ENCODE measurements at regions not wholly inside any gene's neighbourhood (a gene's known extent, or its start where the extent isn't known, plus 50 kb on each side); places are given as distances from the start of the nearest gene placed in this dataset.
"Not testable (repeated sequence)": the region's sequence is repeated elsewhere in the genome, so short reads cannot be mapped to it uniquely, and the experiment has no call there.

- no peaks in the 10 kb centered on the region for H3K36me3 ChIP-seq (replicated peaks; ENCODE audit: low read depth, low read length)
- H3K9me3 ChIP-seq (ENCODE audit: insufficient read depth, low read length), result no peaks in the 10 kb centered on the region
- no peak overlapping the region for H2AFZ ChIP-seq (ENCODE audit: low read depth, low read length)
- H3K4me3 ChIP-seq (ENCODE audit: low read length), result no peak overlapping the region
- H3K27me3 ChIP-seq (ENCODE audit: low read depth, low read length), result no peaks in the 10 kb centered on the region
- H3K27ac ChIP-seq (ENCODE audit: low read length), result no peak overlapping the region
- no peak for TF ChIP-seq CTCF (IDR thresholded peaks at IDR 0.05; ENCODE audit: low read depth, low read length)
- TF ChIP-seq EZH2phosphoT487 (IDR thresholded peaks at IDR 0.05; ENCODE audit: low read depth), result no peak
- H3K9ac ChIP-seq (ENCODE audit: low read length), result no peak overlapping the region
- H3K4me2 ChIP-seq (ENCODE audit: low read length), result no peak overlapping the region
- no peaks in the 10 kb centered on the region for H4K20me1 ChIP-seq (ENCODE audit: insufficient read depth, low read length)
- H3K4me1 ChIP-seq (ENCODE audit: low read length), result peaks cover 14% of the 10 kb centered on the region
- no peaks in the 10 kb centered on the region for H3K79me2 ChIP-seq (ENCODE audit: low read length)
Observed at GRCh38 chr2:12488352-12489318, 228.1 kb upstream of the TRIB2 start.

DNA sequence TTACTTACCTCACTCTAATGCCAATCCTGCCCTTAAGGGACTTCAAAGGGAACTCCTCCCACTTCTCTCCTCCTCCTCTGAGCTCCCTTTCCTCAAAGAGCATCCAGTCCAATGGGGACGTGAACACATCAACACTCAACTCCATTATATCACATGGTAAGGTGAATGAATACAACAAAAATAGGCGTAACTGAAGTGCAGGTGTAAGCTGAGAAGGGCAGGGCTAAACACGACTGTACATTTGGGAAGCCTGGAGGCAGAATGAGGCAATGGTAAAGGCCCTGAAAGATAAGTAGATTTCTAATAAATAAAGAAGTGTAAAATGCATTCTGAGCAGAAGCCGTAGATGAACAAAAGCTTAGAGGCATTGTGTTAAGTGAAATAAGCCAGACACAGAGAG is 226.1 kb upstream of the TRIB2 start:
- H3K4me1 ChIP-seq (ENCODE audit: low read length), result peaks cover 14% of the 10 kb centered on the region
- H4K20me1 ChIP-seq (ENCODE audit: insufficient read depth, low read length), result no peaks in the 10 kb centered on the region
- H3K9ac ChIP-seq (ENCODE audit: low read length), result no peak overlapping the region
- TF ChIP-seq EZH2phosphoT487 (IDR thresholded peaks at IDR 0.05; ENCODE audit: low read depth) (no peak), CTCF (IDR thresholded peaks at IDR 0.05; ENCODE audit: low read depth, low read length) (no peak)
- no peak overlapping the region for H3K4me2 ChIP-seq (ENCODE audit: low read length)
- no peak overlapping the region for H3K4me3 ChIP-seq (ENCODE audit: low read length)
- no peak overlapping the region for H2AFZ ChIP-seq (ENCODE audit: low read depth, low read length)
- H3K27me3 ChIP-seq (ENCODE audit: low read depth, low read length), result no peaks in the 10 kb centered on the region
- H3K36me3 ChIP-seq (replicated peaks; ENCODE audit: low read depth, low read length), result no peaks in the 10 kb centered on the region
- no peaks in the 10 kb centered on the region for H3K79me2 ChIP-seq (ENCODE audit: low read length)
- H3K27ac ChIP-seq (ENCODE audit: low read length), result no peak overlapping the region
- H3K9me3 ChIP-seq (ENCODE audit: insufficient read depth, low read length), result no peaks in the 10 kb centered on the region

- H3K79me2 ChIP-seq (ENCODE audit: low read length); H3K9ac ChIP-seq (ENCODE audit: low read length); H2AFZ ChIP-seq (ENCODE audit: low read depth, low read length); H3K27me3 ChIP-seq (ENCODE audit: low read depth, low read length); H3K4me2 ChIP-seq (ENCODE audit: low read length); H3K4me1 ChIP-seq (ENCODE audit: low read length); H3K36me3 ChIP-seq (replicated peaks; ENCODE audit: low read depth, low read length); H4K20me1 ChIP-seq (ENCODE audit: insufficient read depth, low read length); H3K27ac ChIP-seq (ENCODE audit: low read length); H3K9me3 ChIP-seq (ENCODE audit: insufficient read depth, low read length); H3K4me3 ChIP-seq (ENCODE audit: low read length): not testable (repeated sequence)
Observed at GRCh38 chr2:12492360-12492759, 224.4 kb upstream of the TRIB2 start.

- no peak overlapping the region for H3K4me2 ChIP-seq (ENCODE audit: low read length)
- H3K27ac ChIP-seq (ENCODE audit: low read length), result no peak overlapping the region
- no peaks in the 10 kb centered on the region for H3K36me3 ChIP-seq (replicated peaks; ENCODE audit: low read depth, low read length)
- H3K9ac ChIP-seq (ENCODE audit: low read length), result no peak overlapping the region
- no peaks in the 10 kb centered on the region for H3K9me3 ChIP-seq (ENCODE audit: insufficient read depth, low read length)
- H3K4me3 ChIP-seq (ENCODE audit: low read length), result no peak overlapping the region
- H3K79me2 ChIP-seq (ENCODE audit: low read length), result no peaks in the 10 kb centered on the region
- no peaks in the 10 kb centered on the region; the same call in 1 of the 2 replicates for H3K4me1 ChIP-seq (ENCODE audit: low read length)
- TF ChIP-seq EZH2phosphoT487 (IDR thresholded peaks at IDR 0.05; ENCODE audit: low read depth) (no peak), CTCF (IDR thresholded peaks at IDR 0.05; ENCODE audit: low read depth, low read length) (no peak)
- H4K20me1 ChIP-seq (ENCODE audit: insufficient read depth, low read length), result no peaks in the 10 kb centered on the region
- H2AFZ ChIP-seq (ENCODE audit: low read depth, low read length), result no peak overlapping the region
- no peaks in the 10 kb centered on the region for H3K27me3 ChIP-seq (ENCODE audit: low read depth, low read length)
Observed at GRCh38 chr2:12493031-12493513, 223.7 kb upstream of the TRIB2 start.
